ENCODE measurements at regions not wholly inside any gene's neighbourhood (a gene's known extent, or its start where the extent isn't known, plus 50 kb on each side); places are given as distances from the start of the nearest gene placed in this dataset.

DNA sequence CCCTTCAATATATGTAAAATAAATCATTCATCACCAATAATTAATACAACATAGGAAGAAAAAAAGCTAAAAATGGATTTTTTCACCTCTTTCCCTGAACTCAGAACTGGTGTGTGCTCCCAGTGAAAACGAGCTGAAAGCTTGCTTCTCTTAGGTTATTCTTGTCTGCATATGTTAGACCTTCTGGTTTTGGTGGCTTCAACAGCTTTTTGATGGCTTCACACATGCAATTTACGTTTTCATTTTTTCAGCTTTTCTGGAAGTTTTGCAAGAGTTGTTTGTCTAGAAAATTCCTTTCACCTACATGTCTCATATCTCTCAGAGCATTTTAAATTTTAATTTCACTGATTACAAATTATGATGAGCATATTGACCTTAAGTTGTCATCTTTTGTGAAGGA is 86.9 kb upstream of the PTCHD4 start:
- no peak for TF ChIP-seq MAFG (CRISPR knock-in tag; IDR thresholded peaks at IDR 0.05)
- TF ChIP-seq, protein P1, sequence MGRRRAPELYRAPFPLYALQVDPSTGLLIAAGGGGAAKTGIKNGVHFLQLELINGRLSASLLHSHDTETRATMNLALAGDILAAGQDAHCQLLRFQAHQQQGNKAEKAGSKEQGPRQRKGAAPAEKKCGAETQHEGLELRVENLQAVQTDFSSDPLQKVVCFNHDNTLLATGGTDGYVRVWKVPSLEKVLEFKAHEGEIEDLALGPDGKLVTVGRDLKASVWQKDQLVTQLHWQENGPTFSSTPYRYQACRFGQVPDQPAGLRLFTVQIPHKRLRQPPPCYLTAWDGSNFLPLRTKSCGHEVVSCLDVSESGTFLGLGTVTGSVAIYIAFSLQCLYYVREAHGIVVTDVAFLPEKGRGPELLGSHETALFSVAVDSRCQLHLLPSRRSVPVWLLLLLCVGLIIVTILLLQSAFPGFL (CRISPR knock-in tag; IDR thresholded peaks at IDR 0.05) = no peak
- TF ChIP-seq, protein P2, sequence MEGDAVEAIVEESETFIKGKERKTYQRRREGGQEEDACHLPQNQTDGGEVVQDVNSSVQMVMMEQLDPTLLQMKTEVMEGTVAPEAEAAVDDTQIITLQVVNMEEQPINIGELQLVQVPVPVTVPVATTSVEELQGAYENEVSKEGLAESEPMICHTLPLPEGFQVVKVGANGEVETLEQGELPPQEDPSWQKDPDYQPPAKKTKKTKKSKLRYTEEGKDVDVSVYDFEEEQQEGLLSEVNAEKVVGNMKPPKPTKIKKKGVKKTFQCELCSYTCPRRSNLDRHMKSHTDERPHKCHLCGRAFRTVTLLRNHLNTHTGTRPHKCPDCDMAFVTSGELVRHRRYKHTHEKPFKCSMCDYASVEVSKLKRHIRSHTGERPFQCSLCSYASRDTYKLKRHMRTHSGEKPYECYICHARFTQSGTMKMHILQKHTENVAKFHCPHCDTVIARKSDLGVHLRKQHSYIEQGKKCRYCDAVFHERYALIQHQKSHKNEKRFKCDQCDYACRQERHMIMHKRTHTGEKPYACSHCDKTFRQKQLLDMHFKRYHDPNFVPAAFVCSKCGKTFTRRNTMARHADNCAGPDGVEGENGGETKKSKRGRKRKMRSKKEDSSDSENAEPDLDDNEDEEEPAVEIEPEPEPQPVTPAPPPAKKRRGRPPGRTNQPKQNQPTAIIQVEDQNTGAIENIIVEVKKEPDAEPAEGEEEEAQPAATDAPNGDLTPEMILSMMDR (CRISPR knock-in tag; IDR thresholded peaks at IDR 0.05) = no peak
- TF ChIP-seq RELA (CRISPR knock-in tag; IDR thresholded peaks at IDR 0.05) = no peak
- no peak for TF ChIP-seq ETV6 (CRISPR knock-in tag; conservative IDR thresholded peaks at IDR 0.05)
- TF ChIP-seq, protein P3, sequence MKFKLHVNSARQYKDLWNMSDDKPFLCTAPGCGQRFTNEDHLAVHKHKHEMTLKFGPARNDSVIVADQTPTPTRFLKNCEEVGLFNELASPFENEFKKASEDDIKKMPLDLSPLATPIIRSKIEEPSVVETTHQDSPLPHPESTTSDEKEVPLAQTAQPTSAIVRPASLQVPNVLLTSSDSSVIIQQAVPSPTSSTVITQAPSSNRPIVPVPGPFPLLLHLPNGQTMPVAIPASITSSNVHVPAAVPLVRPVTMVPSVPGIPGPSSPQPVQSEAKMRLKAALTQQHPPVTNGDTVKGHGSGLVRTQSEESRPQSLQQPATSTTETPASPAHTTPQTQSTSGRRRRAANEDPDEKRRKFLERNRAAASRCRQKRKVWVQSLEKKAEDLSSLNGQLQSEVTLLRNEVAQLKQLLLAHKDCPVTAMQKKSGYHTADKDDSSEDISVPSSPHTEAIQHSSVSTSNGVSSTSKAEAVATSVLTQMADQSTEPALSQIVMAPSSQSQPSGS (CRISPR knock-in tag; IDR thresholded peaks at IDR 0.05) = no peak
- TF ChIP-seq SMARCC2 (IDR thresholded peaks at IDR 0.05) = no peak
- TF ChIP-seq, protein P4, sequence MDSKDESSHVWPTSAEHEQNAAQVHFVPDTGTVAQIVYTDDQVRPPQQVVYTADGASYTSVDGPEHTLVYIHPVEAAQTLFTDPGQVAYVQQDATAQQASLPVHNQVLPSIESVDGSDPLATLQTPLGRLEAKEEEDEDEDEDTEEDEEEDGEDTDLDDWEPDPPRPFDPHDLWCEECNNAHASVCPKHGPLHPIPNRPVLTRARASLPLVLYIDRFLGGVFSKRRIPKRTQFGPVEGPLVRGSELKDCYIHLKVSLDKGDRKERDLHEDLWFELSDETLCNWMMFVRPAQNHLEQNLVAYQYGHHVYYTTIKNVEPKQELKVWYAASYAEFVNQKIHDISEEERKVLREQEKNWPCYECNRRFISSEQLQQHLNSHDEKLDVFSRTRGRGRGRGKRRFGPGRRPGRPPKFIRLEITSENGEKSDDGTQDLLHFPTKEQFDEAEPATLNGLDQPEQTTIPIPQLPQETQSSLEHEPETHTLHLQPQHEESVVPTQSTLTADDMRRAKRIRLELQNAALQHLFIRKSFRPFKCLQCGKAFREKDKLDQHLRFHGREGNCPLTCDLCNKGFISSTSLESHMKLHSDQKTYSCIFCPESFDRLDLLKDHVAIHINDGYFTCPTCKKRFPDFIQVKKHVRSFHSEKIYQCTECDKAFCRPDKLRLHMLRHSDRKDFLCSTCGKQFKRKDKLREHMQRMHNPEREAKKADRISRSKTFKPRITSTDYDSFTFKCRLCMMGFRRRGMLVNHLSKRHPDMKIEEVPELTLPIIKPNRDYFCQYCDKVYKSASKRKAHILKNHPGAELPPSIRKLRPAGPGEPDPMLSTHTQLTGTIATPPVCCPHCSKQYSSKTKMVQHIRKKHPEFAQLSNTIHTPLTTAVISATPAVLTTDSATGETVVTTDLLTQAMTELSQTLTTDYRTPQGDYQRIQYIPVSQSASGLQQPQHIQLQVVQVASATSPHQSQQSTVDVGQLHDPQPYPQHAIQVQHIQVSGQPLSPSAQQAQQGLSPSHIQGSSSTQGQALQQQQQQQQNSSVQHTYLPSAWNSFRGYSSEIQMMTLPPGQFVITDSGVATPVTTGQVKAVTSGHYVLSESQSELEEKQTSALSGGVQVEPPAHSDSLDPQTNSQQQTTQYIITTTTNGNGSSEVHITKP (CRISPR knock-in tag; IDR thresholded peaks at IDR 0.05; ENCODE audit: low read depth) = no peak
- TF ChIP-seq ZNF720 (CRISPR knock-in tag; IDR thresholded peaks at IDR 0.05) = no peak
- no peak for TF ChIP-seq NFATC3 (CRISPR knock-in tag; IDR thresholded peaks at IDR 0.05)
- TF ChIP-seq EZH2 (conservative IDR thresholded peaks at IDR 0.05; ENCODE audit: low read depth, low read length) = no peak
